ENCODE measurements at regions not wholly inside any gene's neighbourhood (a gene's known extent, or its start where the extent isn't known, plus 50 kb on each side); places are given as distances from the start of the nearest gene placed in this dataset.

DNA sequence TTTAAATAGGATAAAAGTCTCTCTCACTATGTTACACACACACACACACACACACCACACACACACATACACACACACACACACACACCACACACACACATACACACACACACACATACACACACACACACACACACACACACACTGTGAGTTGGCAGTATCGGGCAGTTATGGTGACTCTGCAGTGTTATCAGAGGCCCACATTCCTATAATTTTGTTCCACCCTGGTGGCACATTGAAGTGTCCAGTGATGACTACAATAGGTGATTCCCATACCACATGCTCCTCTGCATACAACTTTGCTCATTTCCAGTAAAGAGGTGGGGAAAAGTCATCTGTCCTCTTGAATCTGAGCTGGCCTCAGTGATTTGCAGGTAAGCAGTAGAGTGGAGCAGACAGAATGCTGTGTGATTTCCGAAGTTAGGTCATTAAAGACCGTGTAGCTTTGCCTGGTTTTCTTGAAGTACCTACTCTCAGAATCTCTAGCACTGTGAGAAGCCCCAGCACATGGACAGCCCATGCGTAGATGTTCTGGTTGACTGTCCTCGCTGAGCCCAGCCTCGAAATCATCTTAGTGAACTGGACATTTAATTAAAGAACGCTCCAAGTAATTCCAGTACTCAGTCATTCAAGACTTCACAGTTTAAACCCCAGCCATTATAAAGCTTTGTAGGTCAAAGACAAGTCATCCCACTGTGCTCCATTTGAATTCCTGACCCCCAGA, 836.6 kb upstream of the SOX9 start:
- TF ChIP-seq CTCF (IDR thresholded peaks at IDR 0.05; ENCODE audit: insufficient read depth, low read depth, low read length), result no peak
- no peak for DNase-seq (ENCODE audit: low read depth)
- H3K4me3 ChIP-seq (ENCODE audit: low read depth, low read length), result no peak overlapping the region

DNA sequence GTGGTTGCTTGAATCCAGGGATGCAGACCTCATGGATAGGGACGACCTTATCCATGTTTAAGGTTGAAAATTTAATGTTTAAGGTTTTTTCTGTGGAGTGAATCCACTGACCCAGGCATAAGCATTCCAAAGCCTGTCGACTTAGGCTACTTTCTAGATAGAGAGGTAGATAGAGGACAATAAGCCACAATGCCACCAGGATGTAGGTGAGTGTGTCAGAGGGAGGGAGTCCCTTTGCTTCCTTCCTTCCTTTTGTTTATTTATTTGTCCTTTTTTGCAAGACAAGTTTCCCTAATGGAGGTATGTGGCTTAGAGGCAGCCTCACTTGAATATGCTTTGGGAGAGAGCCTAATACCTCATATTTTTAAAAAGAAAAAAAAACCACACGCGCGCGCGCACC, 834.2 kb upstream of the SOX9 start:
- no peak for TF ChIP-seq CTCF (IDR thresholded peaks at IDR 0.05; ENCODE audit: insufficient read depth, low read depth, low read length)
- no peak for DNase-seq (ENCODE audit: low read depth)
- no peak overlapping the region for H3K4me3 ChIP-seq (ENCODE audit: low read depth, low read length)

GRCh38 chr17:71287071-71287823, 833.6 kb upstream of the SOX9 start:
- H3K4me3 ChIP-seq (ENCODE audit: low read depth, low read length), result no peak overlapping the region
- no peak for DNase-seq (ENCODE audit: low read depth)

GRCh38 chr17:71292006-71292405, 828.8 kb upstream of the SOX9 start:
- DNase-seq (ENCODE audit: low read depth), result no peak
- no peak overlapping the region for H3K4me3 ChIP-seq (ENCODE audit: low read depth, low read length)
- TF ChIP-seq CTCF (IDR thresholded peaks at IDR 0.05; ENCODE audit: insufficient read depth, low read depth, low read length), result no peak

More at GRCh38 chr17:71287071-71287823, 833.6 kb upstream of the SOX9 start:
- TF ChIP-seq CTCF (IDR thresholded peaks at IDR 0.05; ENCODE audit: insufficient read depth, low read depth, low read length), result no peak

DNA sequence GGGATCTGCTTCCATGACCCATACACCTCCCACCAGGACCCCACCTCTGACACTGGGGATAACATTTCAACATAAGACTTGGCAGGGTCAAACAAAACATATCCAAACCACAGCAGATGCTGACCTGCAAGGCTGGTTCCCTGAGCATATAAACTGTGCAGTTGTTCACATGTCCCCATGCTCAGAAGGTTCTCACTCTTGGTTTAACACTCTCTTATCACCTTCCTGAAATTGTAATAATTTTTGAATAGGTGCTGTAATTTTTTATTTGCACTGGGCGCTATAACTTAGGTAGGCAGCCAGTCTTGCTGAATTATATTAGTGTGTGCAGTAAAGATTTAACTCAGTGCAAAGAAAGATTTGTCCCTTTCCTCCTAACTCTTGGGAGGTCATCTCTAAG, 824.8 kb upstream of the SOX9 start:
- TF ChIP-seq CTCF (IDR thresholded peaks at IDR 0.05; ENCODE audit: insufficient read depth, low read depth, low read length), result no peak
- DNase-seq (ENCODE audit: low read depth), result no peak
- no peak overlapping the region for H3K4me3 ChIP-seq (ENCODE audit: low read depth, low read length)

- H3K4me3 ChIP-seq (ENCODE audit: low read depth, low read length), result no peak overlapping the region
- TF ChIP-seq CTCF (IDR thresholded peaks at IDR 0.05; ENCODE audit: insufficient read depth, low read depth, low read length), result no peak
- DNase-seq (ENCODE audit: low read depth), result no peak
Measured at GRCh38 chr17:71301063-71301462, 819.8 kb upstream of the SOX9 start.

Measured in fibroblast of villous mesenchyme (primary cell).